ENCODE measurements at regions not wholly inside any gene's neighbourhood (a gene's known extent, or its start where the extent isn't known, plus 50 kb on each side); places are given as distances from the start of the nearest gene placed in this dataset.
"Not testable (repeated sequence)": the region's sequence is repeated elsewhere in the genome, so short reads cannot be mapped to it uniquely, and the experiment has no call there.

DNA sequence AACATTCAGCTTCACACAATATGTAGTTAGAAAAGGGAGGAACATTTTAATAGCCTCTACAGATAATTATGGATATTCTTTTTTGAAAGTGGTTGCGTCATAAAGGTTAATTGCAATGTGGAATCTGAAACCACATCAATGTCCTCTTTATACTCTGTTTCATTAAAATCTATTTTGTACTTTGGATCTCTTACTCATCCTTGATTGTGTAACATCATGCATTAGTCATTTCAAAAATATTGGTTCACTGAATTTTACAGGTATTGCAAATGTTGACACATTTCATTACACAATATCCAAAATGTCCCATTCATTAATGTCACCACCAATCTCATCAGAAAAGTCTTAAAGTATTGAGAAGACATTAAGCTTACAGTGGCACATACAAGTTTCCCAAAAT lies 62.7 kb upstream of the USP9X start:
- Mint-ChIP-seq H3K27ac (no peak overlapping the region), H3K4me3 (no peak overlapping the region), H3K4me1 (peaks cover 36% of the 10 kb centered on the region), H3K27me3 (ENCODE audit: low read depth) (no peaks in the 10 kb centered on the region), H3K36me3 (peaks cover 5% of the 10 kb centered on the region; the same call in 1 of the 2 replicates), H3K9me3 (0 out of 2 replicates have a peak, but pooled peaks cover 3% of the 10 kb centered on the region)
- CTCF ChIA-PET: interaction anchor here (0.6 kb wide), 1 partner anchor 83 kb away, joined by 5 read pairs; no protein-coding TSS in a partner anchor
- peak; percentile 69 for TF ChIP-seq GABPB1 (CRISPR knock-in tag; IDR thresholded peaks at IDR 0.05)
- TF ChIP-seq, protein P1, sequence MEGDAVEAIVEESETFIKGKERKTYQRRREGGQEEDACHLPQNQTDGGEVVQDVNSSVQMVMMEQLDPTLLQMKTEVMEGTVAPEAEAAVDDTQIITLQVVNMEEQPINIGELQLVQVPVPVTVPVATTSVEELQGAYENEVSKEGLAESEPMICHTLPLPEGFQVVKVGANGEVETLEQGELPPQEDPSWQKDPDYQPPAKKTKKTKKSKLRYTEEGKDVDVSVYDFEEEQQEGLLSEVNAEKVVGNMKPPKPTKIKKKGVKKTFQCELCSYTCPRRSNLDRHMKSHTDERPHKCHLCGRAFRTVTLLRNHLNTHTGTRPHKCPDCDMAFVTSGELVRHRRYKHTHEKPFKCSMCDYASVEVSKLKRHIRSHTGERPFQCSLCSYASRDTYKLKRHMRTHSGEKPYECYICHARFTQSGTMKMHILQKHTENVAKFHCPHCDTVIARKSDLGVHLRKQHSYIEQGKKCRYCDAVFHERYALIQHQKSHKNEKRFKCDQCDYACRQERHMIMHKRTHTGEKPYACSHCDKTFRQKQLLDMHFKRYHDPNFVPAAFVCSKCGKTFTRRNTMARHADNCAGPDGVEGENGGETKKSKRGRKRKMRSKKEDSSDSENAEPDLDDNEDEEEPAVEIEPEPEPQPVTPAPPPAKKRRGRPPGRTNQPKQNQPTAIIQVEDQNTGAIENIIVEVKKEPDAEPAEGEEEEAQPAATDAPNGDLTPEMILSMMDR (IDR thresholded peaks at IDR 0.05): no peak
- POLR2A ChIA-PET: no interaction called here
- ATAC-seq (no peak), DNase-seq (ENCODE audit: low spot score) (no peak)

DNA sequence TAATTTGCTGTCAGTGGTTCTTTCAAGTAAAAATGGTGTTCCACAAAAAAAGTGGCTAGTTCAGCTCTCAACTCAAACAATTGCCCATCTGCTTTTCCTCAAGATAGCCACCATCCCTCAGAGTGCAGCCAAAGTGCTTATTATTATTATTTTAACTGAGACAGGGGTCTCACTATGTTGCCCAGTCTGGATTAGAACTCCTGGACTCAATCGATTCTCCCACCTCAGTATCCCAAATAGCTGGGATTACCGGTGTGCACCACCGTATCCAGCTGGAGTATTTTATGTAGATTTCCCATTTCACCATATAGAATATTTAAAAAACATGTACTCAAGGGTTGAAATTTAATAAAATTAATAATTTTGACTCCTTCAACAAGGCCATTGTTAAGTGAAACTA lies 62.1 kb upstream of the USP9X start:
- Mint-ChIP-seq H3K9me3 (0 out of 2 replicates have a peak, but pooled peaks cover 3% of the 10 kb centered on the region), H3K4me1 (peaks cover 42% of the 10 kb centered on the region), H3K27ac (no peak overlapping the region), H3K27me3 (ENCODE audit: low read depth) (no peaks in the 10 kb centered on the region), H3K36me3 (peaks cover 5% of the 10 kb centered on the region; the same call in 1 of the 2 replicates), H3K4me3 (no peak overlapping the region)
- POLR2A ChIA-PET: no interaction called here
- CTCF ChIA-PET: interaction anchor here (0.6 kb wide), 1 partner anchor 83 kb away, joined by 5 read pairs; no protein-coding TSS in a partner anchor
- ATAC-seq: no peak
- no peak for DNase-seq (ENCODE audit: low spot score)
- TF ChIP-seq SP1 (CRISPR knock-in tag; conservative IDR thresholded peaks at IDR 0.05) (no peak), ELF4 (CRISPR knock-in tag; IDR thresholded peaks at IDR 0.05; ENCODE audit: low read depth) (no peak), OVOL2 (CRISPR knock-in tag; IDR thresholded peaks at IDR 0.05; ENCODE audit: borderline replicate concordance) (no peak), ESRRA (CRISPR knock-in tag; IDR thresholded peaks at IDR 0.05; ENCODE audit: borderline replicate concordance) (no peak)
- TF ChIP-seq, protein P2, sequence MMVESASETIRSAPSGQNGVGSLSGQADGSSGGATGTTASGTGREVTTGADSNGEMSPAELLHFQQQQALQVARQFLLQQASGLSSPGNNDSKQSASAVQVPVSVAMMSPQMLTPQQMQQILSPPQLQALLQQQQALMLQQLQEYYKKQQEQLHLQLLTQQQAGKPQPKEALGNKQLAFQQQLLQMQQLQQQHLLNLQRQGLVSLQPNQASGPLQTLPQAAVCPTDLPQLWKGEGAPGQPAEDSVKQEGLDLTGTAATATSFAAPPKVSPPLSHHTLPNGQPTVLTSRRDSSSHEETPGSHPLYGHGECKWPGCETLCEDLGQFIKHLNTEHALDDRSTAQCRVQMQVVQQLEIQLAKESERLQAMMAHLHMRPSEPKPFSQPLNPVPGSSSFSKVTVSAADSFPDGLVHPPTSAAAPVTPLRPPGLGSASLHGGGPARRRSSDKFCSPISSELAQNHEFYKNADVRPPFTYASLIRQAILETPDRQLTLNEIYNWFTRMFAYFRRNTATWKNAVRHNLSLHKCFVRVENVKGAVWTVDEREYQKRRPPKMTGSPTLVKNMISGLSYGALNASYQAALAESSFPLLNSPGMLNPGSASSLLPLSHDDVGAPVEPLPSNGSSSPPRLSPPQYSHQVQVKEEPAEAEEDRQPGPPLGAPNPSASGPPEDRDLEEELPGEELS (CRISPR knock-in tag; IDR thresholded peaks at IDR 0.05): no peak

DNA sequence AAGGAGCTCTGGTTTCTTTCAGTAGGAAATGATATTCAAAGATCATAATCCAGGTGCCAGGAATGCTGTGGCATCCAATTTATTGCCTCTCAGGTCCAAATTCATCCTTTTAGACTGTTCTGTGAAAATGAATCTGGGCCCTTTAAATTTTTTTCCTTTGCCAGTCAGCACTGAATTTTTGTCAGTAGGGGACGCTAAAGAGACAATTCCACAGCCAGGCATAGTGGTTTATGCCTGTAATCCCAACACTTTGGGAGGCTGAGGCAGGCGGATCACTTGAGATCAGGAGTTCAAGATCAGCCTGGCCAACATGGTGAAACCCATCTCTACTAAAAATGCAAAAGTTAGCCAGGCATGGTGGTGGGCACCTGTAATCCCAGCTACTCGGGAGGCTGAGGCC lies 60.9 kb upstream of the USP9X start:
- Mint-ChIP-seq H3K4me1 (peaks cover 40% of the 10 kb centered on the region), H3K27ac (peak overlapping the region; percentile 90)
- ATAC-seq; CTCF ChIA-PET; H3K36me3 Mint-ChIP-seq; DNase-seq (ENCODE audit: low spot score); H3K27me3 Mint-ChIP-seq (ENCODE audit: low read depth); H3K9me3 Mint-ChIP-seq; H3K4me3 Mint-ChIP-seq; POLR2A ChIA-PET: not testable (repeated sequence)

DNA sequence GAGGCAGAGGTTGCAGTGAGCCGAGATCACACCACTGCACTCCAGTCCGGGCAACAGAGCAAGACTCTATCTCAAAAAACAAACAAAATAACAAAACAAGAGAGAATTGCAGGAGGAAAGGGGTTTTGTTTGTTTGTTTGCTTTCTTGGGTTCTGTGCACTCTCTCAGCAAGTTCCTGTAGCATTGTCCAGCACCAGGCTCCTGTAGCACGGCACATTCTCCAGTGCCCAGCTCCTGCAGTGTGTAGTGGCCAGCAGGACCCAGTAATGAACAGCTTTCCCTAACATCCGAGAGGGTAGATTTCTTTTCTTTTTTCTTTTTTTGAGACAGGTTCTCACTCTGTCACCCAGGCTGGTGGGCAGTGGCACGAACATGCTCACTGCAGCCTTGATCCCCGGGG lies 60.5 kb upstream of the USP9X start:
- Mint-ChIP-seq H3K36me3 (peaks cover 5% of the 10 kb centered on the region; the same call in 1 of the 2 replicates), H3K4me3 (peak overlapping the region; percentile 18; the same call in 1 of the 2 replicates), H3K27ac (peak overlapping the region; percentile 90), H3K4me1 (peaks cover 40% of the 10 kb centered on the region), H3K27me3 (ENCODE audit: low read depth) (no peaks in the 10 kb centered on the region), H3K9me3 (0 out of 2 replicates have a peak, but pooled peaks cover 3% of the 10 kb centered on the region)
- TF ChIP-seq SP1 (CRISPR knock-in tag; conservative IDR thresholded peaks at IDR 0.05) (no peak), OVOL2 (CRISPR knock-in tag; IDR thresholded peaks at IDR 0.05; ENCODE audit: borderline replicate concordance) (no peak), JUN (CRISPR knock-in tag; IDR thresholded peaks at IDR 0.05) (no peak), CREB1 (CRISPR knock-in tag; IDR thresholded peaks at IDR 0.05) (no peak), HMGA2 (CRISPR knock-in tag; IDR thresholded peaks at IDR 0.05) (no peak), ZNF416 (CRISPR knock-in tag; IDR thresholded peaks at IDR 0.05) (no peak), FOXJ3 (CRISPR knock-in tag; IDR thresholded peaks at IDR 0.05; ENCODE audit: borderline replicate concordance) (no peak)
- TF ChIP-seq, protein P2 (CRISPR knock-in tag; IDR thresholded peaks at IDR 0.05): no peak
- DNase-seq (ENCODE audit: low spot score) (no peak), ATAC-seq (no peak)
- ChIA-PET CTCF (no interaction called here), POLR2A (interaction anchor here (3.1 kb wide), 1 partner anchor 61 kb away, joined by 20 read pairs; the partner anchor contains the start of gene USP9X)
